ENCODE measurements at regions not wholly inside any gene's neighbourhood (a gene's known extent, or its start where the extent isn't known, plus 50 kb on each side); places are given as distances from the start of the nearest gene placed in this dataset.
A peak's percentile ranks its signal among the peaks of the same experiment; 100 is the strongest.

- no peak for DNase-seq (ENCODE audit: low read depth, low spot score)
Observed at GRCh38 chr11:81892770-81893635, 840.7 kb downstream of the FAM181B start.

- no peak for DNase-seq (ENCODE audit: low read depth, low spot score)
Observed at GRCh38 chr11:81888391-81888790, 845.3 kb downstream of the FAM181B start.

- no peak for DNase-seq (ENCODE audit: low read depth, low spot score)
Observed at GRCh38 chr11:81887671-81888070, 846.0 kb downstream of the FAM181B start.

- no peak for DNase-seq (ENCODE audit: low read depth, low spot score)
Observed at GRCh38 chr11:81886406-81887075, 847.1 kb downstream of the FAM181B start.

DNA sequence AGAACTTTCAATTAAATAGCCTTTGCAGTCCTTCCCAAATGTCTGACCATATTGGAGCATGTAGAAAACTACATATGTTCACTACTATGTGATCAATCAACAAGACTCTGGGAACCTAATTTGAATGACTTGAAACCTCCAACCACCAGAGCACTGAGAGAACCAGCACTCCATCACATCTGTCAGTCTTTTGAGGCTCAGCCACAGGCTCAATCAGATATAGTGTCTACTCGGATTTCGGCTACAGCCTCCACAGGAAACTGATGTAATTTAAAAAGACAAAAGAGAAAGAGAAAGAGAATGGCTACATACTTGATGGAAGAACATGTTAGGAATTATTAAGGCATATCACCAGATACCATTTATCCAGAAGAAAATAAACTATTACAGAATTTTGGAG is 859.0 kb downstream of the FAM181B start:
- no peak for DNase-seq (ENCODE audit: low read depth, low spot score)

DNA sequence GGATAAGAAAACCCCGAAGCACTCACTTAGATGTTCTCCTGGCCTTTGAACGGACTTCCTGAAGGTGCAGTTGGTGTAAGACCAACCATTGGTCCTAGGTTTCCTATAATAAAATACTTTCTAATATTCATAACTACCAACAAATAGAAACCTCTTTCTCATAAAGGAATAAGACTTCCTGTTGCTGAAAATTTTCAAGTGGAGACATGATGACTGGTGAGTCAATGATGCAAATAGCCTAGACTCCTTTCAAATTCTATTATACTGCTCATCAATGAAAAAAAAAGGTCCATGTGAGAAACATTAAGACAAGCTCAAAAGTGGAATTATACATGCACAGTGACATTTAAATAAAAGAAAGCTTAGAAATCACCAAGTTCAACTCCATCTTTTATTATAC is 862.8 kb downstream of the FAM181B start:
- no peak for DNase-seq (ENCODE audit: low read depth, low spot score)

DNA sequence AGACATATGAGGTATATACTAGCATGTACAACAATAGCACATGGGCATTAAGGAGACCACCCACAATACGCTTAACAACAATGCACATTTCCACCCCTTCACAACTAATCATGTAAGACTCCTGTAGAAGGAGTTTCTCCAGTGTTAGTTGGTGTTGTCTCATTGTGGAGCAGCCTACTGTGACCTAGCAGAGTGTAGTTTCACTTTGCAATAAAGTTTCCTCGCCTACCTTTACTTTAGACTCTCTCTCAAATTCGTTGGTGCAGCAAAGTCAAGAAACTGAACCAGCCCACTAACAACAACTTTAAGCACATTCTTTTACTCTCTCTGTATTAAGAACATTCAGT is 863.6 kb downstream of the FAM181B start:
- DNase-seq (ENCODE audit: low read depth, low spot score) = no peak

GRCh38 chr11:81869351-81870065 is 864.2 kb downstream of the FAM181B start:
- peak; percentile 20 for DNase-seq (ENCODE audit: low read depth, low spot score)

- DNase-seq (ENCODE audit: low read depth, low spot score) = no peak
Observed at GRCh38 chr11:81866896-81867295, 866.8 kb downstream of the FAM181B start.

DNA sequence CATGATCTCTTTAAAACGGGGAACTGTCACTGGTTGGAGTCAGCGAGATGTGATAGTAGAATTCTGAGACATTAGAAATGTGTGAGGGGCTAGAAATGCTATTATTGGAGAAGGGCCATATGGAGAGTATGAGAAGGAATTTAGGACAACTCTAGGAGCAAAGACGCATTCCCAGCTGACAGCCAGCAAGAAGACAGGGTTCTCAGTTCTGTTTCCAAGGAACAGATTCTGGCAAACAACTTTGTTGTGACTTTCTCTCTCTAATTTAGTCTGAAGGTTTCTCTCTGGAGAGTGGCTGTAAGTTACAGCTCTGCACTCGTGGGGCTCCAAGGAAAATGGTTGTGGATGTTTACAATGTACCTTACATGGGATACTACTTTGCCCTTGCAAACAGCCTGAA is 876.3 kb downstream of the FAM181B start:
- peak; percentile 1 for DNase-seq (ENCODE audit: low read depth, low spot score)

DNA sequence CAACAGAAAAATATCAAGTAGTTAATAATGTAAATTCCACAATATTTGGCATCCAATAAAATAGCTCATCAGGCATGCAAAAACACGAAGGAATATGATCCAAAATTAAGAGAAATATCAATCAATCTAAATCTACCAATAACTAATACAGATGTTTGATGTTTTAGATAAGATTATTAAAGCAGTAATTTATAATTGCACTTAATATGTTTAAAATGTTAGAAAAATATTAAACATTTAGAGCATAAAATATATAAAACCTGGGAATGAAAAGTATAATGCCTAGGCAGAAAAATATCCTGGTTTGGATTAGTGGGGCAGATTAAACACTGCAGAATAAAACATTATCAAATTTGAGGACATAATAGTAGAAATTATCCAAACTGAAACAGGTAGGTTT is 879.9 kb downstream of the FAM181B start:
- no peak for DNase-seq (ENCODE audit: low read depth, low spot score)

- DNase-seq (ENCODE audit: low read depth, low spot score) = no peak
Observed at GRCh38 chr11:81852896-81853295, 880.8 kb downstream of the FAM181B start.

GRCh38 chr11:81840380-81840779 is 893.3 kb downstream of the FAM181B start:
- no peak for DNase-seq (ENCODE audit: low read depth, low spot score)

DNA sequence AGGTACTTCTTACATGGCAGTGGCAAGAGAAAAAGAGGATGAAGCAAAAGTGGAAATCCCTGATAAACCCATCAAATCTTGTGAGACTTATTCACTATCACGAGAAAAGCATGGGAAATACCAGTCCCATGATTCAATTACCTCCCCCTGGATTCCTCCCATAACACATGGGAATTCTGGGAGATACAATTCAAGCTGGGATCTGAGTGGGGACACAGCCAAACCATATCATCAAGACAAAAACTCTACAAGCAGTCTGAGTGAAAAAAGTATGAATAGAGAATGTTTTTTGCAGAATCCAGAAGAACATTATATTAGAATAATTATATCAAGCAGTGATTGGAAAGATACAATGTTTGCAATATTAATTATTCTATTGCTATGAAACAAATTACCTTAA is 893.7 kb downstream of the FAM181B start:
- no peak for DNase-seq (ENCODE audit: low read depth, low spot score)

- DNase-seq (ENCODE audit: low read depth, low spot score) = no peak
Observed at GRCh38 chr11:81839016-81839415, 894.6 kb downstream of the FAM181B start.

- no peak for DNase-seq (ENCODE audit: low read depth, low spot score)
Observed at GRCh38 chr11:81829976-81830375, 903.7 kb downstream of the FAM181B start.

DNA sequence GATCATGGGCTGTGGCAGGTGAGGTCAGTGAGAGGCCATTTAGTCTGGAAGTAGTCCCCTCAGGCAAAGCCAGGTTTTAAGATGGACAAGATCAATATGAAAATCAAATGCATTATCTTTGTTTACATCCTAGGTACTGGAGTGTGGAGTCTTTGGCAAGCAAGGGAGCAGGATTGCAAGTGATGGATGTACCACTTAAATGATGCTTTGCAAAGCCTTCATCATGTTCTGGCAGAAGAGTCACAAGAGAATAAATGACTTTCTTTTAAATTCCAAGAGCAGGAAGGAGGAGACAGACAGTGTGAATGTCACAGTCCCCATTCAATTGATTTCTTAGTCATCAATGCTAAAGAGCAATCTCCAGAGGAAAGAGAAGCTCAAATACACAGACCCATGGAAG is 908.3 kb downstream of the FAM181B start:
- no peak for DNase-seq (ENCODE audit: low read depth, low spot score)

DNA sequence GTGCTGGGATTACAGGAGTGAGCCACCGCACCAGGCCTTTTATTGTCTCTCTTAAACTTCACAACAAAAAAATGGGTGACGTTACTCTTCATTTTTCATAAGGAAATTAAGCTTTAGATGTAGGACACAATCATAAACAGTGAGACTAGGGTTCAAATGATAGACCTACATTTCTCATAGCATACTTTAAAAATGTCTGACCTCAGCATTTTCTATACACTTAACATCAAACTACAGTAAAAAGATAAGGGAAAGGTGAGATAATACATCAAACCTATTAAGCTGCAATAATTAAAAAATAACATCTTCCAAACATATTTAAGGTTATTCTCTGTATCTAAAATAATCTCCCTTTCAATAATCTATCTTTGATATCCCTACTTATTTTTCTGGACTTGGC is 914.2 kb downstream of the FAM181B start:
- DNase-seq (ENCODE audit: low read depth, low spot score) = no peak

DNA sequence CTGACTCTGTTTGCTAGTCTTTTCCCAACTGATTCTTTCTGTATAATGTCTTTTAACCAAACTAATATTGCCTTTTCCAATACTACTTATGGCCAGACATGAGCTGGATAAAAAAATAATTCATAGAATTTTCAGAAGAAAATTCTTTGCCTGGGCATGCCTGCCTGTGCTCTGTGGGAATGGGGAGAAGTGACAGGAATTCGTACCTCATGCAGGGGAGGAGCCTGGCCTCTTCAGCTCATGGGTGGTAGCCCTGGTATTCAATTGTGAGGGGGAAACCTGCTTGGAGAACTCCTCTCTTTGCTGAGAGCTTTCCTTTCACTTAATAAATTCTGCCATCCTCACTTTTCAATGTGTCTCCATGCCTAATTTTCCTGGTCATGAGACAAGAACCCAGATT is 928.8 kb downstream of the FAM181B start:
- no peak for DNase-seq (ENCODE audit: low read depth, low spot score)

- DNase-seq (ENCODE audit: low read depth, low spot score) = no peak
Observed at GRCh38 chr11:81802591-81802990, 931.1 kb downstream of the FAM181B start.

- peak; percentile 37 for DNase-seq (ENCODE audit: low read depth, low spot score)
Observed at GRCh38 chr11:81792416-81792815, 941.2 kb downstream of the FAM181B start.

DNA sequence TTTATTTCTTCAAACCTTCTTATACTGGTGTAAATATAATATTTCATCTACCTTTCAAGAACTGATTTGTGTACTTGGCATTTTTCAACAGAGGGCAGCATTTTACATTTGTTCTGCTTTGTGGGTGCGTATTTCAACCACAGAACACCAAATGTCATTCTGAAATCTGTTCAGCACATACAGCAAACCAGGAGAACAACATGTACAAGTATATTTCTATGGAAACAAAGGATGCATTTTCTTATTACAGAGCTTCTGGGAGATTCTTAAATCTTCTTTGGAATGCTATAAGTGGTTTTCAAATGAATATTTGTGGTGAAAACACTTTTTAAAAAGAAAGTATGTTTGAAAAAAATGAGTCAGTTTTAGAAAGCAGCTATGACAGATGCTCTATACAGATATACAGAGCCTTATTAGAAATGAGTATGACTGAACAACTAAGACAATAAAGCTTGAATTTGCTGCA is 946.0 kb downstream of the FAM181B start:
- DNase-seq (ENCODE audit: low read depth, low spot score) = peak; percentile 64
